SK-N-SH (cell line): ENCODE measurements at regions not wholly inside any gene's neighbourhood (a gene's known extent, or its start where the extent isn't known, plus 50 kb on each side); places are given as distances from the start of the nearest gene placed in this dataset.

Source experiments
- CTCF ChIA-PET: fragments of 300-600, 350-600 bp; formaldehyde crosslinking; extraction: SDS; loops from one replicate; lab custom pipeline; 2021; lab: Yijun Ruan, JAX
- POLR2A ChIA-PET: fragments of 350-600 bp; sonication (Branson Sonifier 250); formaldehyde crosslinking; extraction: SDS; loops from one replicate; lab custom pipeline; 2020; ENCODE audit warnings: antibody characterized with exemption, inconsistent platforms; lab: Yijun Ruan, JAX
- DNase-seq: peaks from one replicate; pipeline ENCODE4 v3.0.0; 2012
- H2AFZ ChIP-seq: fragments of 200-600 bp; sonication (generic); 2 replicates; pipeline ENCODE4 v1.8.1; 2016; ENCODE audit warnings: antibody characterized with exemption, mild to moderate bottlenecking, low read depth
- H3F3A ChIP-seq: fragments of 200-600 bp; sonication (generic); replicated peaks from 2 replicates; pipeline ENCODE3; 2016; ENCODE audit warnings: antibody characterized with exemption, mild to moderate bottlenecking; ENCODE audit not compliant: insufficient read depth
- H3K27ac ChIP-seq, 2 experiments: fragments of 200-500 bp in 1 of 2; fragments of 200-600 bp in 1 of 2; sonication (Bioruptor generic) in 1 of 2; sonication (generic), shearing (Covaris generic) in 1 of 2; 2 replicates each; pipeline versions ENCODE4 v1.5.1 to v1.6.1; 2014 to 2016; ENCODE audit warnings: low read depth in 2 of 2, inconsistent platforms in 1 of 2, low read length in 1 of 2, mild to moderate bottlenecking in 1 of 2, mixed read lengths in 1 of 2
- H3K27me3 ChIP-seq: fragments of 200-600 bp; sonication (generic), shearing (Covaris generic); 2 replicates; pipeline ENCODE4 v1.6.1; 2016; ENCODE audit warnings: mixed run types; ENCODE audit not compliant: insufficient read depth
- H3K36me3 ChIP-seq, 2 experiments: fragments of 200-500 bp in 1 of 2; fragments of 200-600 bp in 1 of 2; sonication (Bioruptor generic) in 1 of 2; sonication (generic) in 1 of 2; replicated peaks in 1 of 2; 2 replicates each; pipeline versions ENCODE3 to v1.5.1; 2014 to 2016; ENCODE audit warnings: low read length in 1 of 2, mild to moderate bottlenecking in 1 of 2; ENCODE audit not compliant: insufficient read depth in 2 of 2, control insufficient read depth in 1 of 2
- H3K4me1 ChIP-seq, 2 experiments: fragments of 200-500 bp in 1 of 2; fragments of 200-600 bp in 1 of 2; sonication (Bioruptor generic) in 1 of 2; sonication (generic), shearing (Covaris generic) in 1 of 2; 2 replicates each; pipeline versions ENCODE4 v1.5.1 to v1.6.1; 2014 to 2016; ENCODE audit warnings: low read depth in 1 of 2, low read length in 1 of 2, mixed run types in 1 of 2; ENCODE audit not compliant: insufficient read depth in 2 of 2, control insufficient read depth in 1 of 2
- H3K4me2 ChIP-seq: fragments of 200-600 bp; sonication (generic), shearing (Covaris generic); 2 replicates; pipeline ENCODE4 v1.6.1; 2017; ENCODE audit warnings: mixed run types
- H3K4me3 ChIP-seq, 2 experiments: fragments of 200-500 bp in 1 of 2; fragments of 200-600 bp in 1 of 2; sonication (Bioruptor generic) in 1 of 2; sonication (generic), shearing (Covaris generic) in 1 of 2; 2 replicates each; pipeline versions ENCODE4 v1.5.1 to v1.8.1; 2014 to 2016; ENCODE audit warnings: low read depth in 2 of 2, inconsistent platforms in 1 of 2, low read length in 1 of 2, mild to moderate bottlenecking in 1 of 2, mixed read lengths in 1 of 2, moderate library complexity in 1 of 2
- H3K79me2 ChIP-seq: fragments of 200-600 bp; sonication (generic); 2 replicates; pipeline ENCODE4 v1.8.1; 2017; ENCODE audit warnings: mild to moderate bottlenecking; ENCODE audit not compliant: insufficient read depth
- H3K9ac ChIP-seq: fragments of 200-600 bp; sonication (generic); 2 replicates; pipeline ENCODE4 v1.6.1; 2017; ENCODE audit warnings: mixed run types
- H3K9me2 ChIP-seq: fragments of 200-600 bp; sonication (generic); 2 replicates; pipeline ENCODE4 v1.6.1; 2017; ENCODE audit warnings: mixed run types
- H3K9me3 ChIP-seq: fragments of 200-600 bp; sonication (generic); 2 replicates; pipeline ENCODE4 v1.6.1; 2017; ENCODE audit warnings: mixed run types, mild to moderate bottlenecking, moderate library complexity
- H4K20me1 ChIP-seq: fragments of 200-600 bp; sonication (generic); 2 replicates; pipeline ENCODE4 v1.6.1; 2017; ENCODE audit warnings: mild to moderate bottlenecking, mixed run types; ENCODE audit not compliant: insufficient read depth
- CTCF ChIP-seq: fragments of 200-600 bp; sonication (generic); IDR thresholded peaks from 2 replicates; pipeline ENCODE4 v1.6.1; 2017; ENCODE audit warnings: antibody characterized with exemption, mild to moderate bottlenecking, moderate library complexity
- ELF1 ChIP-seq: IDR thresholded peaks from 2 replicates; pipeline ENCODE4 v1.4.0; 2012
- EP300 ChIP-seq, 2 experiments: IDR thresholded peaks; 2 replicates each; pipeline versions ENCODE4 v1.4.0 to v1.6.1; 2012; ENCODE audit warnings: borderline replicate concordance in 1 of 2, low read depth in 1 of 2, low read length in 1 of 2
- FOXJ3 ChIP-seq: sonication (generic); formaldehyde crosslinking; IDR thresholded peaks from 2 replicates; pipeline ENCODE4 v1.5.1; 2020; ENCODE audit warnings: mild to moderate bottlenecking, missing genetic modification reagents
- GABPA ChIP-seq: IDR thresholded peaks from 2 replicates; pipeline ENCODE4 v1.4.0; 2012; ENCODE audit warnings: low read depth, mild to moderate bottlenecking
- IRF3 ChIP-seq: fragments of 150-350 bp; IDR thresholded peaks from 2 replicates; pipeline ENCODE4 v1.6.1; 2016; ENCODE audit warnings: mild to moderate bottlenecking, low read depth, low read length
- MXI1 ChIP-seq: IDR thresholded peaks from 2 replicates; pipeline ENCODE4 v1.6.1; 2012; ENCODE audit warnings: mild to moderate bottlenecking, low read depth, low read length, improper control_type of control experiment
- NFIC ChIP-seq: IDR thresholded peaks from 2 replicates; pipeline ENCODE4 v1.4.0; 2012; ENCODE audit warnings: borderline replicate concordance
- NRF1 ChIP-seq: IDR thresholded peaks from 2 replicates; pipeline ENCODE4 v1.6.1; 2012; ENCODE audit warnings: low read depth, mild to moderate bottlenecking, low read length
- POLR2AphosphoS5 ChIP-seq: IDR thresholded peaks from 2 replicates; pipeline ENCODE4 v1.6.1; 2012; ENCODE audit warnings: low read depth, low read length
- RAD21 ChIP-seq: IDR thresholded peaks from 2 replicates; pipeline ENCODE4 v1.6.1; 2012; ENCODE audit warnings: mild to moderate bottlenecking, low read length
- RCOR1 ChIP-seq: fragments of 150-350 bp; IDR thresholded peaks from 2 replicates; pipeline ENCODE4 v1.6.1; 2017; ENCODE audit warnings: antibody characterized with exemption, low read length
- RFX5 ChIP-seq: IDR thresholded peaks from 2 replicates; pipeline ENCODE4 v1.6.1; 2012; ENCODE audit warnings: mild to moderate bottlenecking, improper control_type of control experiment, low read length
- TAF1 ChIP-seq: IDR thresholded peaks from 2 replicates; pipeline ENCODE4 v1.6.1; 2012; ENCODE audit warnings: low read depth, mild to moderate bottlenecking, low read length, moderate library complexity, borderline replicate concordance
- TCF12 ChIP-seq: IDR thresholded peaks from 2 replicates; pipeline ENCODE4 v1.4.0; 2012
- USF2 ChIP-seq: fragments of 150-350 bp; IDR thresholded peaks from 2 replicates; pipeline ENCODE4 v1.6.1; 2017; ENCODE audit warnings: antibody characterized with exemption, low read length, low read depth, borderline replicate concordance
- YY1 ChIP-seq: IDR thresholded peaks from 2 replicates; pipeline ENCODE4 v1.4.0; 2012; ENCODE audit warnings: low read depth, mild to moderate bottlenecking
- WGBS: methylation state at CpG from one replicate; pipeline ENCODE4 v1.1.6; 2017; ENCODE audit warnings: low lambda C conversion rate; 5-methylcytosine and 5-hydroxymethylcytosine counted together
- TF ChIP-seq, protein P1 (sequence below): IDR thresholded peaks from 2 replicates; pipeline ENCODE4 v1.6.1; 2012; ENCODE audit warnings: mild to moderate bottlenecking, low read depth, low read length, moderate library complexity

DNA sequence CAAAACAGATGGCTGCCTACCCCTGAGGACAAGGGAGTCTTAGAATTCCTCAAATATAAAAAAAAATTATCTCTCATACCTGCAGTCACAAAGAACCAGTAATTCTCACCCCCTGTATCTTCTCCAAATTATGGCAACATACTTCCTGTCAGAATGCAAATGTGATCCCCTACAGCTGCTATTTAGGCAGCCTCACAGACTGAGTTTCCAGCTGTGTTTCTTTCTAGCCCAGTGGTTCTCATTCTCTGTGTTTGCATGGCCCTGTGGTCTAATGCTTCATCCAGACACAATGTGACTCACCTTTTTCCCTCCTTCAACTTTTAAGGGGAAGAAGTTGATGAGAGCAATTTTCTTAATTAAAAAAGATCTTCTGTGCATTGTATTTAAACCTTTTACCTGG is 726.3 kb downstream of the TSN start:
- ChIA-PET POLR2A (no interaction called here), CTCF (no interaction called here)
- H3K4me2 ChIP-seq: no peak overlapping the region
- no peak for TF ChIP-seq GABPA
- TF ChIP-seq MXI1: no peak
- no peak for TF ChIP-seq EP300 (IDR thresholded peaks at IDR 0.05; ENCODE audit: borderline replicate concordance in 1 of 2, low read depth in 1 of 2, low read length in 1 of 2)
- TF ChIP-seq, protein P1, sequence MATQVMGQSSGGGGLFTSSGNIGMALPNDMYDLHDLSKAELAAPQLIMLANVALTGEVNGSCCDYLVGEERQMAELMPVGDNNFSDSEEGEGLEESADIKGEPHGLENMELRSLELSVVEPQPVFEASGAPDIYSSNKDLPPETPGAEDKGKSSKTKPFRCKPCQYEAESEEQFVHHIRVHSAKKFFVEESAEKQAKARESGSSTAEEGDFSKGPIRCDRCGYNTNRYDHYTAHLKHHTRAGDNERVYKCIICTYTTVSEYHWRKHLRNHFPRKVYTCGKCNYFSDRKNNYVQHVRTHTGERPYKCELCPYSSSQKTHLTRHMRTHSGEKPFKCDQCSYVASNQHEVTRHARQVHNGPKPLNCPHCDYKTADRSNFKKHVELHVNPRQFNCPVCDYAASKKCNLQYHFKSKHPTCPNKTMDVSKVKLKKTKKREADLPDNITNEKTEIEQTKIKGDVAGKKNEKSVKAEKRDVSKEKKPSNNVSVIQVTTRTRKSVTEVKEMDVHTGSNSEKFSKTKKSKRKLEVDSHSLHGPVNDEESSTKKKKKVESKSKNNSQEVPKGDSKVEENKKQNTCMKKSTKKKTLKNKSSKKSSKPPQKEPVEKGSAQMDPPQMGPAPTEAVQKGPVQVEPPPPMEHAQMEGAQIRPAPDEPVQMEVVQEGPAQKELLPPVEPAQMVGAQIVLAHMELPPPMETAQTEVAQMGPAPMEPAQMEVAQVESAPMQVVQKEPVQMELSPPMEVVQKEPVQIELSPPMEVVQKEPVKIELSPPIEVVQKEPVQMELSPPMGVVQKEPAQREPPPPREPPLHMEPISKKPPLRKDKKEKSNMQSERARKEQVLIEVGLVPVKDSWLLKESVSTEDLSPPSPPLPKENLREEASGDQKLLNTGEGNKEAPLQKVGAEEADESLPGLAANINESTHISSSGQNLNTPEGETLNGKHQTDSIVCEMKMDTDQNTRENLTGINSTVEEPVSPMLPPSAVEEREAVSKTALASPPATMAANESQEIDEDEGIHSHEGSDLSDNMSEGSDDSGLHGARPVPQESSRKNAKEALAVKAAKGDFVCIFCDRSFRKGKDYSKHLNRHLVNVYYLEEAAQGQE: no peak
- H2AFZ ChIP-seq: no peak overlapping the region
- H3K4me3 ChIP-seq: no peak overlapping the region
- H3K9me2 ChIP-seq: no peaks in the 10 kb centered on the region
- H3K9ac ChIP-seq: no peak overlapping the region
- no peaks in the 10 kb centered on the region for H3F3A ChIP-seq
- H3K27me3 ChIP-seq: no peaks in the 10 kb centered on the region
- no peaks in the 10 kb centered on the region for H3K9me3 ChIP-seq
- no peak for DNase-seq
- H4K20me1 ChIP-seq: no peaks in the 10 kb centered on the region
- H3K27ac ChIP-seq: no peak overlapping the region
- no peaks in the 10 kb centered on the region for H3K36me3 ChIP-seq
- H3K4me1 ChIP-seq: peaks cover 0 to 6% of the 10 kb centered on the region in 2 experiments; a peak in 1 of 4 replicates
- no peaks in the 10 kb centered on the region for H3K79me2 ChIP-seq

- H3K79me2 ChIP-seq: no peaks in the 10 kb centered on the region
- CTCF ChIA-PET: no interaction called here
- H3F3A ChIP-seq: no peaks in the 10 kb centered on the region
- H3K27ac ChIP-seq: no peak overlapping the region
- WGBS: 21% methylated on average over 2 of the region's 2 CpGs
- no peaks in the 10 kb centered on the region for H4K20me1 ChIP-seq
- no peak overlapping the region for H3K4me2 ChIP-seq
- no peaks in the 10 kb centered on the region for H3K9me2 ChIP-seq
- no peak overlapping the region for H2AFZ ChIP-seq
- peaks cover 0 to 6% of the 10 kb centered on the region in 2 experiments; a peak in 1 of 4 replicates for H3K4me1 ChIP-seq
- H3K4me3 ChIP-seq: no peak overlapping the region
- POLR2A ChIA-PET: no interaction called here
- no peak overlapping the region for H3K9ac ChIP-seq
- H3K27me3 ChIP-seq: no peaks in the 10 kb centered on the region
- H3K36me3 ChIP-seq: no peaks in the 10 kb centered on the region
- no peaks in the 10 kb centered on the region for H3K9me3 ChIP-seq
- DNase-seq: no peak
- TF ChIP-seq MXI1 (no peak), TCF12 (no peak), USF2 (no peak), NRF1 (no peak), RCOR1 (no peak), TAF1 (no peak), IRF3 (no peak), CTCF (no peak), YY1 (no peak), RFX5 (no peak), RAD21 (no peak), NFIC (no peak), ELF1 (no peak), FOXJ3 (CRISPR knock-in tag) (no peak), GABPA (no peak), POLR2AphosphoS5 (no peak)
- TF ChIP-seq, protein P1: no peak
Measured at GRCh38 chr2:122486086-122486485, 730.6 kb downstream of the TSN start.
